GM23338 (cell line): ENCODE measurements at regions not wholly inside any gene's neighbourhood (a gene's known extent, or its start where the extent isn't known, plus 50 kb on each side); places are given as distances from the start of the nearest gene placed in this dataset.

ENCODE experiments used
- ATAC-seq: fragments of 200-7000 bp; cut with Tn5 transposase; 3 replicates; pipeline ENCODE4 v1.9.1; 2020
- DNase-seq: peaks from one replicate; pipeline ENCODE4 v3.0.0-alpha.2; 2015; ENCODE audit warnings: low spot score
- H2AFZ ChIP-seq: fragments of 200-600 bp; sonication (generic); 2 replicates; pipeline ENCODE4 v1.8.0; 2016; ENCODE audit warnings: antibody characterized with exemption, mild to moderate bottlenecking, moderate library complexity
- H3F3A ChIP-seq: fragments of 200-600 bp; sonication (generic); replicated peaks from 2 replicates; pipeline ENCODE4 v1.8.0; 2017; ENCODE audit warnings: antibody characterized with exemption, mixed run types, low read depth
- H3K27ac ChIP-seq: fragments of 200-600 bp; sonication (generic); 2 replicates; pipeline ENCODE4 v1.6.1; 2016; ENCODE audit warnings: low read depth
- H3K27me3 ChIP-seq: fragments of 200-600 bp; sonication (generic); 2 replicates; pipeline ENCODE4 v1.8.0; 2016; ENCODE audit warnings: mild to moderate bottlenecking, mixed run types, moderate library complexity; ENCODE audit not compliant: insufficient read depth
- H3K36me3 ChIP-seq: fragments of 200-600 bp; sonication (generic); 2 replicates; pipeline ENCODE4 v1.8.0; 2016; ENCODE audit warnings: mild to moderate bottlenecking; ENCODE audit not compliant: insufficient read depth
- H3K4me1 ChIP-seq: fragments of 200-600 bp; sonication (generic); 2 replicates; pipeline ENCODE4 v1.8.0; 2016; ENCODE audit warnings: mild to moderate bottlenecking, moderate library complexity; ENCODE audit not compliant: insufficient read depth
- H3K4me2 ChIP-seq: fragments of 200-600 bp; sonication (generic); 2 replicates; pipeline ENCODE4 v1.7.1; 2017; ENCODE audit warnings: mixed run types
- H3K4me3 ChIP-seq: fragments of 200-600 bp; sonication (generic); 2 replicates; pipeline ENCODE4 v1.6.1; 2016; ENCODE audit warnings: mixed run types
- H3K79me2 ChIP-seq: fragments of 200-600 bp; sonication (generic); replicated peaks from 2 replicates; pipeline ENCODE4 v1.8.0; 2017; ENCODE audit warnings: mild to moderate bottlenecking; ENCODE audit not compliant: insufficient read depth
- H3K9me2 ChIP-seq: fragments of 200-600 bp; sonication (generic); 2 replicates; pipeline ENCODE4 v1.8.0; 2017; ENCODE audit not compliant: insufficient read depth
- H4K20me1 ChIP-seq: fragments of 200-600 bp; sonication (generic); replicated peaks from 2 replicates; pipeline ENCODE4 v1.8.0; 2017; ENCODE audit warnings: mild to moderate bottlenecking; ENCODE audit not compliant: insufficient read depth
- H3K27ac Mint-ChIP-seq: 2 replicates; pipeline ENCODE4 v1.8.0; 2020; ENCODE audit warnings: inconsistent platforms, mild to moderate bottlenecking, moderate library complexity, mixed read lengths
- H3K27me3 Mint-ChIP-seq: 3 replicates; pipeline ENCODE4 v1.8.0; 2022; ENCODE audit warnings: low read depth, mild to moderate bottlenecking, moderate library complexity, mixed read lengths, inconsistent platforms; ENCODE audit not compliant: insufficient read depth, poor library complexity
- H3K36me3 Mint-ChIP-seq: 3 replicates; pipeline ENCODE4 v1.8.0; 2021; ENCODE audit warnings: low read depth, mild to moderate bottlenecking, inconsistent platforms, moderate library complexity, mixed read lengths
- H3K4me1 Mint-ChIP-seq: 3 replicates; pipeline ENCODE4 v1.8.0; 2020; ENCODE audit warnings: mild to moderate bottlenecking, inconsistent platforms, mixed read lengths
- H3K4me3 Mint-ChIP-seq: 3 replicates; pipeline ENCODE4 v1.8.0; 2021; ENCODE audit warnings: moderate library complexity, mild to moderate bottlenecking, inconsistent platforms, mixed read lengths
- H3K9me3 Mint-ChIP-seq: 3 replicates; pipeline ENCODE4 v1.8.0; 2020; ENCODE audit warnings: moderate library complexity, mild to moderate bottlenecking, inconsistent platforms, mixed read lengths
- CREB1 ChIP-seq: fragments of 250-450 bp; sonication (Bioruptor Pico); IDR thresholded peaks from 2 replicates; pipeline ENCODE4 v1.5.0; 2020; ENCODE audit warnings: low read depth, mild to moderate bottlenecking, moderate library complexity
- EZH2 ChIP-seq: fragments of 200-600 bp; sonication (generic); IDR thresholded peaks from one replicate; pipeline ENCODE4 v1.8.0; 2017; ENCODE audit warnings: antibody characterized with exemption, mild to moderate bottlenecking, low read depth; ENCODE audit not compliant: unreplicated experiment
- EZH2phosphoT487 ChIP-seq: fragments of 200-600 bp; sonication (generic); IDR thresholded peaks from one replicate; pipeline ENCODE4 v1.8.1; 2018; ENCODE audit warnings: antibody characterized with exemption; ENCODE audit not compliant: unreplicated experiment
- JUNB ChIP-seq: IDR thresholded peaks from one replicate; pipeline ENCODE4 v1.6.1; 2016; ENCODE audit warnings: antibody characterized with exemption; ENCODE audit not compliant: unreplicated experiment
- NANOG ChIP-seq: IDR thresholded peaks from 2 replicates; pipeline ENCODE4 v1.6.1; 2016; ENCODE audit warnings: antibody characterized with exemption, borderline replicate concordance
- POLR2AphosphoS5 ChIP-seq: IDR thresholded peaks from 2 replicates; pipeline ENCODE4 v1.6.1; 2016; ENCODE audit warnings: antibody characterized with exemption, low read depth
- STAT1 ChIP-seq: IDR thresholded peaks from one replicate; pipeline ENCODE4 v1.6.1; 2016; ENCODE audit warnings: antibody characterized with exemption; ENCODE audit not compliant: unreplicated experiment
- ZNF114 ChIP-seq: fragments of 250-450 bp; sonication (Bioruptor Pico); IDR thresholded peaks from 2 replicates; pipeline ENCODE4 v1.5.0; 2020; ENCODE audit warnings: mild to moderate bottlenecking, moderate library complexity
- ZNF331 ChIP-seq: fragments of 250-450 bp; sonication (Bioruptor Pico); IDR thresholded peaks from 2 replicates; pipeline ENCODE4 v1.5.0; 2020; ENCODE audit warnings: low read depth, mild to moderate bottlenecking, moderate library complexity
- TF ChIP-seq, protein P1 (sequence below): fragments of 250-450 bp; sonication (Bioruptor Pico); IDR thresholded peaks from 2 replicates; pipeline ENCODE4 v1.5.0; 2020; ENCODE audit warnings: mild to moderate bottlenecking, moderate library complexity
- TF ChIP-seq, protein P2 (sequence below): IDR thresholded peaks from one replicate; pipeline ENCODE4 v1.6.1; 2018; ENCODE audit warnings: antibody characterized with exemption; ENCODE audit not compliant: unreplicated experiment
- TF ChIP-seq, protein P3 (sequence below), 2 experiments: fragments of 200-600 bp in 1 of 2; sonication (generic) in 1 of 2; conservative IDR thresholded peaks; 2 replicates each; pipeline versions ENCODE4 v1.5.1 to v1.6.1; 2016 to 2017; ENCODE audit warnings: antibody characterized with exemption in 2 of 2, low read depth in 2 of 2, mild to moderate bottlenecking in 2 of 2, moderate library complexity in 1 of 2
- TF ChIP-seq, protein P4 (sequence below): IDR thresholded peaks from 2 replicates; pipeline ENCODE4 v1.6.1; 2016; ENCODE audit warnings: antibody characterized with exemption

DNA sequence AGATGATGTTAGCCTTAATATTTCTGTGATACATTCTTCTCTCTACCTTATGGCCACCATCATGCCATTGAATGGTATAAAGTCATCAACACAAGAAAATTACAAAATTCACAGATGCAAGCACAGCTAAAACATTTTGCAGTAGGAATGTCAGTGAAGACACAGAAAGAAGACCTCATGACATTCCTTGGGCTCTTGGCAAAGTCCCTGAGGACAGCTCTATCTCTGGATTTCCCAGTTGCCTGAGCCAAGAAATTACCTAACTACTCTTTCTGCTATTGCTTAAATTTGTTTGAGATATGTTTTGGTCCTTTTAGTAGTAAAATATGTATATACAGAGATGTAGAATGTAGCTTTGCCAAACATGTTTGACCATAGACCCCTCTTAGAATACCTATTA, 201.0 kb upstream of the STXBP5 start:
- Histone ChIP-seq H4K20me1 (no peaks in the 10 kb centered on the region), H3K4me3 (no peak overlapping the region), H3K4me2 (no peak overlapping the region), H3K36me3 (no peaks in the 10 kb centered on the region), H3K9me2 (no peaks in the 10 kb centered on the region), H3F3A (no peaks in the 10 kb centered on the region), H2AFZ (no peak overlapping the region), H3K79me2 (no peaks in the 10 kb centered on the region), H3K4me1 (no peaks in the 10 kb centered on the region; the same call in 1 of the 2 replicates), H3K27ac (no peak overlapping the region), H3K27me3 (no peaks in the 10 kb centered on the region)
- H3K27ac Mint-ChIP-seq: no peak overlapping the region
- ATAC-seq (no peak), DNase-seq (no peak)
- no peaks in the 10 kb centered on the region for H3K36me3 Mint-ChIP-seq
- peaks cover 4% of the 10 kb centered on the region for H3K27me3 Mint-ChIP-seq
- no peaks in the 10 kb centered on the region for H3K9me3 Mint-ChIP-seq
- TF ChIP-seq JUNB (no peak), NANOG (no peak), STAT1 (no peak), EZH2phosphoT487 (no peak), CREB1 (CRISPR knock-in tag) (no peak), ZNF331 (CRISPR knock-in tag) (no peak), ZNF114 (CRISPR knock-in tag) (no peak), POLR2AphosphoS5 (no peak), EZH2 (no peak)
- TF ChIP-seq, protein P1, sequence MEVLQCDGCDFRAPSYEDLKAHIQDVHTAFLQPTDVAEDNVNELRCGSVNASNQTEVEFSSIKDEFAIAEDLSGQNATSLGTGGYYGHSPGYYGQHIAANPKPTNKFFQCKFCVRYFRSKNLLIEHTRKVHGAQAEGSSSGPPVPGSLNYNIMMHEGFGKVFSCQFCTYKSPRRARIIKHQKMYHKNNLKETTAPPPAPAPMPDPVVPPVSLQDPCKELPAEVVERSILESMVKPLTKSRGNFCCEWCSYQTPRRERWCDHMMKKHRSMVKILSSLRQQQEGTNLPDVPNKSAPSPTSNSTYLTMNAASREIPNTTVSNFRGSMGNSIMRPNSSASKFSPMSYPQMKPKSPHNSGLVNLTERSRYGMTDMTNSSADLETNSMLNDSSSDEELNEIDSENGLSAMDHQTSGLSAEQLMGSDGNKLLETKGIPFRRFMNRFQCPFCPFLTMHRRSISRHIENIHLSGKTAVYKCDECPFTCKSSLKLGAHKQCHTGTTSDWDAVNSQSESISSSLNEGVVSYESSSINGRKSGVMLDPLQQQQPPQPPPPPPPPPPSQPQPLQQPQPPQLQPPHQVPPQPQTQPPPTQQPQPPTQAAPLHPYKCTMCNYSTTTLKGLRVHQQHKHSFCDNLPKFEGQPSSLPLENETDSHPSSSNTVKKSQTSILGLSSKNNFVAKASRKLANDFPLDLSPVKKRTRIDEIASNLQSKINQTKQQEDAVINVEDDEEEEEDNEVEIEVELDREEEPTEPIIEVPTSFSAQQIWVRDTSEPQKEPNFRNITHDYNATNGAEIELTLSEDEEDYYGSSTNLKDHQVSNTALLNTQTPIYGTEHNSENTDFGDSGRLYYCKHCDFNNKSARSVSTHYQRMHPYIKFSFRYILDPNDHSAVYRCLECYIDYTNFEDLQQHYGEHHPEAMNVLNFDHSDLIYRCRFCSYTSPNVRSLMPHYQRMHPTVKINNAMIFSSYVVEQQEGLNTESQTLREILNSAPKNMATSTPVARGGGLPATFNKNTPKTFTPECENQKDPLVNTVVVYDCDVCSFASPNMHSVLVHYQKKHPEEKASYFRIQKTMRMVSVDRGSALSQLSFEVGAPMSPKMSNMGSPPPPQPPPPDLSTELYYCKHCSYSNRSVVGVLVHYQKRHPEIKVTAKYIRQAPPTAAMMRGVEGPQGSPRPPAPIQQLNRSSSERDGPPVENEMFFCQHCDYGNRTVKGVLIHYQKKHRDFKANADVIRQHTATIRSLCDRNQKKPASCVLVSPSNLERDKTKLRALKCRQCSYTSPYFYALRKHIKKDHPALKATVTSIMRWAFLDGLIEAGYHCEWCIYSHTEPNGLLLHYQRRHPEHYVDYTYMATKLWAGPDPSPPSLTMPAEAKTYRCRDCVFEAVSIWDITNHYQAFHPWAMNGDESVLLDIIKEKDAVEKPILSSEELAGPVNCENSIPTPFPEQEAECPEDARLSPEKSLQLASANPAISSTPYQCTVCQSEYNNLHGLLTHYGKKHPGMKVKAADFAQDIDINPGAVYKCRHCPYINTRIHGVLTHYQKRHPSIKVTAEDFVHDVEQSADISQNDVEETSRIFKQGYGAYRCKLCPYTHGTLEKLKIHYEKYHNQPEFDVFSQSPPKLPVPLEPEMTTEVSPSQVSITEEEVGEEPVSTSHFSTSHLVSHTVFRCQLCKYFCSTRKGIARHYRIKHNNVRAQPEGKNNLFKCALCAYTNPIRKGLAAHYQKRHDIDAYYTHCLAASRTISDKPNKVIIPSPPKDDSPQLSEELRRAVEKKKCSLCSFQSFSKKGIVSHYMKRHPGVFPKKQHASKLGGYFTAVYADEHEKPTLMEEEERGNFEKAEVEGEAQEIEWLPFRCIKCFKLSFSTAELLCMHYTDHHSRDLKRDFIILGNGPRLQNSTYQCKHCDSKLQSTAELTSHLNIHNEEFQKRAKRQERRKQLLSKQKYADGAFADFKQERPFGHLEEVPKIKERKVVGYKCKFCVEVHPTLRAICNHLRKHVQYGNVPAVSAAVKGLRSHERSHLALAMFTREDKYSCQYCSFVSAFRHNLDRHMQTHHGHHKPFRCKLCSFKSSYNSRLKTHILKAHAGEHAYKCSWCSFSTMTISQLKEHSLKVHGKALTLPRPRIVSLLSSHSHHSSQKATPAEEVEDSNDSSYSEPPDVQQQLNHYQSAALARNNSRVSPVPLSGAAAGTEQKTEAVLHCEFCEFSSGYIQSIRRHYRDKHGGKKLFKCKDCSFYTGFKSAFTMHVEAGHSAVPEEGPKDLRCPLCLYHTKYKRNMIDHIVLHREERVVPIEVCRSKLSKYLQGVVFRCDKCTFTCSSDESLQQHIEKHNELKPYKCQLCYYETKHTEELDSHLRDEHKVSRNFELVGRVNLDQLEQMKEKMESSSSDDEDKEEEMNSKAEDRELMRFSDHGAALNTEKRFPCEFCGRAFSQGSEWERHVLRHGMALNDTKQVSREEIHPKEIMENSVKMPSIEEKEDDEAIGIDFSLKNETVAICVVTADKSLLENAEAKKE (CRISPR knock-in tag): no peak
- TF ChIP-seq, protein P2, sequence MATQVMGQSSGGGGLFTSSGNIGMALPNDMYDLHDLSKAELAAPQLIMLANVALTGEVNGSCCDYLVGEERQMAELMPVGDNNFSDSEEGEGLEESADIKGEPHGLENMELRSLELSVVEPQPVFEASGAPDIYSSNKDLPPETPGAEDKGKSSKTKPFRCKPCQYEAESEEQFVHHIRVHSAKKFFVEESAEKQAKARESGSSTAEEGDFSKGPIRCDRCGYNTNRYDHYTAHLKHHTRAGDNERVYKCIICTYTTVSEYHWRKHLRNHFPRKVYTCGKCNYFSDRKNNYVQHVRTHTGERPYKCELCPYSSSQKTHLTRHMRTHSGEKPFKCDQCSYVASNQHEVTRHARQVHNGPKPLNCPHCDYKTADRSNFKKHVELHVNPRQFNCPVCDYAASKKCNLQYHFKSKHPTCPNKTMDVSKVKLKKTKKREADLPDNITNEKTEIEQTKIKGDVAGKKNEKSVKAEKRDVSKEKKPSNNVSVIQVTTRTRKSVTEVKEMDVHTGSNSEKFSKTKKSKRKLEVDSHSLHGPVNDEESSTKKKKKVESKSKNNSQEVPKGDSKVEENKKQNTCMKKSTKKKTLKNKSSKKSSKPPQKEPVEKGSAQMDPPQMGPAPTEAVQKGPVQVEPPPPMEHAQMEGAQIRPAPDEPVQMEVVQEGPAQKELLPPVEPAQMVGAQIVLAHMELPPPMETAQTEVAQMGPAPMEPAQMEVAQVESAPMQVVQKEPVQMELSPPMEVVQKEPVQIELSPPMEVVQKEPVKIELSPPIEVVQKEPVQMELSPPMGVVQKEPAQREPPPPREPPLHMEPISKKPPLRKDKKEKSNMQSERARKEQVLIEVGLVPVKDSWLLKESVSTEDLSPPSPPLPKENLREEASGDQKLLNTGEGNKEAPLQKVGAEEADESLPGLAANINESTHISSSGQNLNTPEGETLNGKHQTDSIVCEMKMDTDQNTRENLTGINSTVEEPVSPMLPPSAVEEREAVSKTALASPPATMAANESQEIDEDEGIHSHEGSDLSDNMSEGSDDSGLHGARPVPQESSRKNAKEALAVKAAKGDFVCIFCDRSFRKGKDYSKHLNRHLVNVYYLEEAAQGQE: no peak
- TF ChIP-seq, protein P3, sequence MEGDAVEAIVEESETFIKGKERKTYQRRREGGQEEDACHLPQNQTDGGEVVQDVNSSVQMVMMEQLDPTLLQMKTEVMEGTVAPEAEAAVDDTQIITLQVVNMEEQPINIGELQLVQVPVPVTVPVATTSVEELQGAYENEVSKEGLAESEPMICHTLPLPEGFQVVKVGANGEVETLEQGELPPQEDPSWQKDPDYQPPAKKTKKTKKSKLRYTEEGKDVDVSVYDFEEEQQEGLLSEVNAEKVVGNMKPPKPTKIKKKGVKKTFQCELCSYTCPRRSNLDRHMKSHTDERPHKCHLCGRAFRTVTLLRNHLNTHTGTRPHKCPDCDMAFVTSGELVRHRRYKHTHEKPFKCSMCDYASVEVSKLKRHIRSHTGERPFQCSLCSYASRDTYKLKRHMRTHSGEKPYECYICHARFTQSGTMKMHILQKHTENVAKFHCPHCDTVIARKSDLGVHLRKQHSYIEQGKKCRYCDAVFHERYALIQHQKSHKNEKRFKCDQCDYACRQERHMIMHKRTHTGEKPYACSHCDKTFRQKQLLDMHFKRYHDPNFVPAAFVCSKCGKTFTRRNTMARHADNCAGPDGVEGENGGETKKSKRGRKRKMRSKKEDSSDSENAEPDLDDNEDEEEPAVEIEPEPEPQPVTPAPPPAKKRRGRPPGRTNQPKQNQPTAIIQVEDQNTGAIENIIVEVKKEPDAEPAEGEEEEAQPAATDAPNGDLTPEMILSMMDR (conservative IDR thresholded peaks at IDR 0.05; ENCODE audit: low read depth in 2 of 2): no peak
- TF ChIP-seq, protein P4, sequence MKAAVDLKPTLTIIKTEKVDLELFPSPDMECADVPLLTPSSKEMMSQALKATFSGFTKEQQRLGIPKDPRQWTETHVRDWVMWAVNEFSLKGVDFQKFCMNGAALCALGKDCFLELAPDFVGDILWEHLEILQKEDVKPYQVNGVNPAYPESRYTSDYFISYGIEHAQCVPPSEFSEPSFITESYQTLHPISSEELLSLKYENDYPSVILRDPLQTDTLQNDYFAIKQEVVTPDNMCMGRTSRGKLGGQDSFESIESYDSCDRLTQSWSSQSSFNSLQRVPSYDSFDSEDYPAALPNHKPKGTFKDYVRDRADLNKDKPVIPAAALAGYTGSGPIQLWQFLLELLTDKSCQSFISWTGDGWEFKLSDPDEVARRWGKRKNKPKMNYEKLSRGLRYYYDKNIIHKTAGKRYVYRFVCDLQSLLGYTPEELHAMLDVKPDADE: no peak
- peaks cover 13% of the 10 kb centered on the region for H3K4me1 Mint-ChIP-seq
- H3K4me3 Mint-ChIP-seq: no peak overlapping the region
